Stimulated activated CD4-positive, alpha-beta T cell treated with anti-CD3 and anti-CD28 coated beads, Interleukin-2, amount 100 ng/mL, for 24 hours (primary cell): ENCODE measurements at regions not wholly inside any gene's neighbourhood (a gene's known extent, or its start where the extent isn't known, plus 50 kb on each side); places are given as distances from the start of the nearest gene placed in this dataset.
"Not testable (repeated sequence)": the region's sequence is repeated elsewhere in the genome, so short reads cannot be mapped to it uniquely, and the experiment has no call there.

Source experiments
- DNase-seq, 2 donors: peaks; one replicate each; pipeline ENCODE4 v3.0.0-alpha.2; 2020

DNA sequence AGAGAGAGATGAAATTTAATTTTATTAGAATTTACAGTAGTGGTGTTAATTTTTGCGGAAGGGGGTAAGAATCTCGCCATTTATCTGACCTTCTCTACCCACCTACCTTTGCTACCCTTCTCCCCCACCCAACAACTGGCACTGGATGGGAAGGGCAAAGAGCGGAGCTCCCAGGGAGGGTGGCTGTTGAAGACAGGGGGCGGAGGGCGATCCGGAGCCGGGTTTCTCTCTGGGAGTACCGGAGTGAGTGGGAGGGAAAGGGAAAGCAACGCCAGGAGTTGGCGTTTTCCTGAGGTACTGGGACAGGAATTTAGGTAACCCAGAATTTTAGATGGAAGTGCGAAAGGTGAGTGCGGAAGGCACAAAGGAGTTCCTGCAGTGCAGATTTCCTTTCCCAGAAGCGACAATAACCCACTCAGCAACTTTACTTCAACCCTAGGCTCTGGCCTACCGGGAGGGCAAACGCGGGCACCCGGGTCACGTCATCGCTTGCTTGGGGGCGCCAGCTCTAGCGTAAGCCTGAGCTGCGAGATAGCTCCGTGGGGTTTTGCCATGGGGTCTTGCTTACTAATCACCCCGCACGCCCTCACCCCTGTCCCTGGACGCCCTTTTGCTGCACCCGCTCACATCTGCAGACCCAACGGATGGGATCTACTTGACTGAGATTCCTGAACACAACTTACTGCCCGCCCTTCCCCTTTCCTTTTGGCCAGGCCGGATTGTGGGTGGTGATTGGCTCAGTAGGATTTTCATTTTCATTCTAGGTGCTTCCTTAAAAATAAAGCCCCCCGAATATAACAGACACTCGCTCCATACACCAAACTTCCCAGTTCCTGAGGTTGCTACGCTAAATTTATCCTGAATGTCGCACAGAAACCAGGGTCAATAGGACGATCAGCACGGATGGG, 413.0 kb upstream of the ESRRG start:
- no peak for DNase-seq

DNA sequence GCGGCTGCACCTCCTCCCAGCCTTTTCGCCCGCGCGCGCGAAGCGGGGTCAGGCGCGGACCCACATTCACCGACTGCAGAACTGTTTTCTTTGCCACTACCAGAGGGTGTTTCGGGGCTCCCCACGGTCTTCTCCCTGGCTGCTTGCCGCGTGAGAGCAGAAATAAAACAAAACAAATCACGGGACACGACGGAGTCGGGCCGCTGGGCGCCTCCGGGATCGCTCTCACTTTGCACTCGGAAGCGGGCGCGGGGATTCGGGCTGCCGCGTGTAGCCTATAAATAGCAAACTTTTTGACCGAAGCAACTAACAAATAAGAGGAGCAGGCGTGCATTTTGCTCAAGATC, 412.3 kb upstream of the ESRRG start:
- DNase-seq: no peak

GRCh38 chr1:217134857-217135568, 411.8 kb upstream of the ESRRG start:
- no peak for DNase-seq

DNA sequence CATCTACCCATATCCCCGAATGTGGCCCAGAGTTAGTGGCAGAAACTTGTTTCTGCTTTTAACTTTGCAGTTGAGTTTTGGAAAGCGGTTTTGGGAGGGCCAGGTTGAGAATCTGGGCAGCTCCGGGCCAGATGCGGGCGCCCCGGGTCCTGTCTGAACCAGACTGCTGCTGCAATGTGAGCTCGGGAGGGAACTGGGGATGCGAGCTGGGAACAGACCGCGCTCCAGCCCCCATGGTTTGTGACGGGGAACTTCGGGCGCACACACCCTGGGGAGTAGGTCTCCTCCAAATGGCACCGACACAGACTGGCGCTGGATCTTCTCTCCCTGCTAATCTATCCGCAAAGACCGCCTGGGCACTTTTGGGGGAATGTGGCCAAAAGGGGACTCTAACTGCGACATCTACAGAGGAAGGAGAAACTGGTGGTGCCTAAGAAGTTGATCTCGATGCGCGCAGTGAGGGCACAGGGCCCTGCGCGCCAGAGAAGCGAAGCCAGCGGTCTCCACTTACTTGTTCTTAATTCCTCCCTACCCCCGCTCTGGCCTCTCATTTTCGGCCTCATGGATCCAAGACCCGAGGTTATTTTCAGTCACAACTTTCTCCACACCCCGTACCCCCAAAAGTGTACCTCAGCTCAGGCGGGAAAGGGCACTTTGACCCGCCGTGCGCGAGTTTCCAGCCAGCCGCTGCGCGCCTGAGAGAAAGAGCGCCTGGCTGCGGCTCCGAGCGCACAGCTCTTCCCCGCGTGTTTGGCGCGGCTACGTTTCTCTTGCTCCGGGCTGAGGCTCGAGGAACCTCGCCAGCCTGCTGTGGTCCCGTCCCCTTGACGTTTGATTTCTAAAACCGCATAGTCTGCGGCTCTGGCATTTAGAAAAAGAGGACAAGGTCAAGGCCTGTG, 411.0 kb upstream of the ESRRG start:
- DNase-seq: no peak

GRCh38 chr1:217133092-217133491, 409.9 kb upstream of the ESRRG start:
- no peak for DNase-seq

DNA sequence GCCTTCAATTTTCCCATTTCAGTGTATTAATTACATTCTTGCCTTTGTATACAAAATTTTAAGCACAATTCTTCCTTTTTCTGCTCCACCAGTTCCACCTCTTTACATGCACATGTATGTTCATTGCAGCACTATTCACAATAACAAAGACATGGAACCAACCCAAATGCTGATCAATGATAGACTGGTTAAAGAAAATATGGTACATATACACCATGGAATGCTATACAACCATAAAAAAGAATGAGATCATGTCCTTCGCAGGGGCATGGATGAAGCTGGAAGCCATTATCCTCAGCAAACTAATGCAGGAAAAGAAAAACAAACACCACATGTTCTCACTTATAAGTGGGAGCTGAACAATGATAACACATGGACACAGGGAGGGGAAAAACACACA, 400.1 kb upstream of the ESRRG start:
- not testable (repeated sequence) for DNase-seq

DNA sequence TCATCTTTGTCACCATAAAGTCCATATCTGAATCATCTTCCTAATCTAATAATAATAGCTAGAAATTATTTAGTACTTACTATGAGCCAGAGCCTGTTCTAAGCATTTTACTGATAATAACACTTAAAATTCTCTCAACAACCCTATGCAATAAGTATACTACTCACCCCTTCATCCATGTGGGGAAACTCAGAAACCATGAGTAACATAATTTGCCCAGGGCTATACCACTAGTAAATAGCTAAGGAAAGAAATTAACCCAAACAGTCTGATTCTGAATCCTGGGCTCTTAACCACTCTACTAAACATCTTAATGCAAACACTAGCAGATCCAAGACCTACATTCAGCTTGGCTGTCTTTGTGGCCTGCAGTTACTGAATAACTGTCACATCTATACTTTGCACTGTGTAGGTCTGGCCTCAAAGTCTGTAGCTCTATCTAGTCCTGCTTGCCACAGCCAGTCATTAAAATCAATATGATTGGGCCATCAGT, 394.8 kb upstream of the ESRRG start:
- no peak for DNase-seq

DNA sequence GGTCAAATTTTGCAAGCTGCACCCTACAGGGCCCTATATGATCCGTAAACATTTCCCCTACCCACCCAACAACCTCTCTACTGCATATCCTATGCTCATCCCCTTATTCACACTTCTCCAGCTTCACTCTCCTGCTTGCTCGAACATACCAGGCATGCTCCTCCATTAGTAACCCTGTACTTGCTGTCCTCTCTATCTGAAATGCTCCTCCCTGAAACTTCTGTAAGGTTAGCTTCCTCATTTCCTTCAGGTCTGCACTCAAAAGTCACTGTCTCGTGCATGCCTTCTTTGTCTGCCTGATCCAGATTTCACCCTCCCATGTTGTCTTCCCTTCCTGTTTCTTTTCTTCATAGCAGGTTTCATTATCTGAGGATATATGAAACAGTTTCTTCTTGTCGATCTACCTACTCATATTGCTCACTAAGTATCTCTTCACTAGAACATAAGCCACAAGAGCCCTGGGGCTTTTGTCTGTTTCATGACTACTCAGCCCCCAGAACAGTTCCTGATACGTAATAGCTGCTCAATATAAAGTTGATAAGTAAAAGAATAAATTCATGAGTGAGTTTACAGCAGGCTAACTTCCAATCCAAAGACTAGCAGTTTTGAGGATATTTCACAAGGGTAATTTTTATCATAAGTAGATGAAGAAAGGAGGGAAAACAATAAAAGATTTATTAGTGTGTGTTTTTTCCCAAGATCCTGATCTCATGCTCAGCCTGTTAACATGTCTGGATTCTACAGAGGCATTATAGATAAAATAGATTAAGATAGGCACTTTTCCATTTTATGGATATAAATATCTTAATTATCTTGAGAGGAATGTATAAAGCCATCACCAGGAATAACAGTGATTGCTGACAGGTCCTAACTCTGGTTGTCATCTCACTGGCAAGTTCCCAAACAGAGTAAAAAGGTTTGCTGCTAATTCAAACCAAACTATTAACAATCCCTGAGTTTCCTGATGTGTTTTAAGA, 392.5 kb upstream of the ESRRG start:
- DNase-seq: no peak

- no peak for DNase-seq
Observed at GRCh38 chr1:217109928-217110327, 386.7 kb upstream of the ESRRG start.

DNA sequence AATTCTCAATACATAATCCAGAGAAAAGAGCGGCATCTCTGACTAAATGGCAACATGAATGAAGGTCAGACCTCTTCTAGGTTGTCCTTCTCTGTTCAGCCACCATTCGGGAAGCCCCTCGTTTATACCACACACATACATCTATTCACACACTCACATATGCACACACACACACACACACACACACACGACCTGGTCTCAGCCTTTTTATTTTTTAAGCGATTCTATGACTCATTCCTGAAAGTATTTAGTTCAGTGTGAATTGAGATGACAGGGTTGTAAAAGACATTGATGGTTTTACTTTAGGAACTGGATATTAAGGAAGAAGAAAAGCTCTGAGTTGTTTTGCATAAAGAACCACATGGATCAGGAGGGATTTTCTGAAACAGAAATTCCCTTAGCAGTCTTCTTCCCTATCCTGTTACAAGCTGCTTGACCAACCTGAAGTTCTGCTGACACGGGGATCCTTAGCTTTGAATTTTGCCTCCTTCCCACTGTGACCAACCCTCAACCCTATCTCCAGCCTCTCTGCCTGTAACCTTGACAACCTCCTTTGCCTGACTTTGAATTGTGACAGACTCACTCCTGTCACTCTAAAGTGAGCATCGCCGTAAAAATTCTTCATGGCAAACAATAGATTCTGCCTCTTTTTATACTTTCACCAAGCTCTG, 383.1 kb upstream of the ESRRG start:
- no peak for DNase-seq

GRCh38 chr1:217105437-217105836, 382.2 kb upstream of the ESRRG start:
- DNase-seq: no peak

GRCh38 chr1:217097819-217098218, 374.6 kb upstream of the ESRRG start:
- DNase-seq: no peak

- no peak for DNase-seq
Observed at GRCh38 chr1:217096200-217096599, 373.0 kb upstream of the ESRRG start.

- DNase-seq: no peak
Observed at GRCh38 chr1:217095050-217095622, 371.9 kb upstream of the ESRRG start.

- DNase-seq: no peak
Observed at GRCh38 chr1:217091561-217091960, 368.3 kb upstream of the ESRRG start.

DNA sequence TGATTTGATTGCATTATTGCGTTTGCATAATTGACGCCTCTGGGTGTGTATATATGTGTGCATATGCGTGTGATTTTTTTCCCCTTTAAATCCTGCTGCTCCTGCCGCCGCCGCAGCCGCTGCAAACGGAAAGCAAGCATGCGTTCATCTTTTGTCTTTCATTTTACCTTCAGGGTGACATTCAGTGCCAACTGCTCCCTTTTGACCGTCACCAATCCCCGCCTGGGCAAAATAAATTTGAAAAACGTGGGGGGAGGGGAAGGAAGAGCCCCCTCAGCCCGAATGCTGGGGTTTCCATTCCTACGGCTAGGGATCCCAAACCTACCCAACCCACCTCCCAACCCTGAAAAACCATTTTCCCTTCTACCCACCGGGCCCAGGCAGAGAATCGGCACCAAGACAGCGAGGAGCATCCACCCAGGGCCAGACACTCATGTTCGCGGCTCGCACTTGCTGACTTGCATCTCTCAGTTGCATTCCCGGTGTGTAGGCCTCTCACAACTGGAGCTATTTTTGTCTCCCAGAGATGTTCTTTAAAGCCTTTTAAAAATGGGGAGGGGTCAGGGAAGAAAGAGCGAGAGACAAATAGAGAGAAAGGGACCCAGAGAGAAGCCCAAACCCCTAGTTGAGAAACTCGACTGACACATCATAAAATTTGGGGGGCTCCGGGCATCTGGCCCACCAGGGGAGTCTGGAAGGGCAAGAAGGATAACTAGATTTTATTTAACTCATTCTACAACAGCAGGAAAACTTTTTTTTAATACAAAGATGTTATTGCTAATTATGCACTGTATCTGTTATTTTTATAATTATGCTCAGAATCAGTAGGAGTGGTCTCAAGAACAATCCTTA, 367.1 kb upstream of the ESRRG start:
- no peak for DNase-seq

- no peak for DNase-seq
Observed at GRCh38 chr1:217089361-217090014, 366.3 kb upstream of the ESRRG start.

DNA sequence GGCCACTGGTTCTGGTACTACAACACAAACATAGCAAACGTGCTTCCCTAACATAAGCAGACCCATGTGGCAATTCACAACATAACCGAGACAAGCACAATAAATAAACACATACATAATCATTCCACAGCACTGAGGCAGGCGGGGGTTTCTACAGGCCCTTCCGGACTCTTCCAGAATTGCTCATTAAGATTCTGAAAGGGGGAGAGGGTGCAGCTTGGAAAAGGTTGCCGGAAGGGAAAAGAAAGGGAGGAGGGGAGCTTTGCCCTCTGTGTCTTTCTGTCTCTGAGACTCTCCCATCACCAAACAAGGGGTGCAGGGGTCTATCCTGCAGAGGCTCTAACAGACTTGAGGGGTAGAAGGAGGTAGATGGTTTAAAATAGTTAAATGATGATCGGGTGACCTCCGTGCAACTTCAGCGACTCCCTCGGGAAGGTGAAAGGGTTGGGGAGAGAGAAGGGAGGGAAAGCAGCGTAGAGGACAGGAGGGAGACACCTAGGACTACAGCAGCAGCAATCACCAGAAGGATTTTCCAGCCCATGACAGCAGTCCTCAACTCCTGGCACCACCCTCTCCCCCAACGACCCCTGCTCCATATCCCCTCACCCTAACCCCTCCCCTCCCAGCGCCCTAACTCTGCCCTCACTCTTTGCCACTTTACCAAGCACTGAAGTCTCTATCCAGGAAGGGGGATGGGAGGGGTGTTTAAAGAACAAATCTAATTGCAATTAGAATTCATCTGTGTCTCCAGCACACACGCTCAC, 365.5 kb upstream of the ESRRG start:
- no peak for DNase-seq

DNA sequence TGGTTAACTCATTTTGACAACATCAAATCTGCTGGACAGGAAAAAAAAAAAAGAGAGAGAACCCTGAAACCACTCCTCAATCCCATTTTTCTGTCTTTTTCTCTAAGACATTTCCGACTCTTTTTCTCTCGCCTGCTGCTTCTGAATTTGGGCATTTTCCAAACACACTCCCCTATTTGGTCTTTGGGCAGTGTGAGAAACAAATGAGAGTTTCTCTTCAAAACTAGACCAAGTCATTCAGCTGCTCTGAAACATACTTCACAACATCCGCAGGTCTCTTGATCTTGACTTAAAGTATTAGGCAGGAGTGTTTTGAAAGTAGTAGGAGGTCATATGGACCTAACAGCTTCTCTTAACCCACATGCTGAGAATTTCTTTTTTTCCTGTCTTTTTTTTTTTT, 364.8 kb upstream of the ESRRG start:
- DNase-seq: no peak
